B cell (primary cell): ENCODE measurements at regions not wholly inside any gene's neighbourhood (a gene's known extent, or its start where the extent isn't known, plus 50 kb on each side); places are given as distances from the start of the nearest gene placed in this dataset.

Source experiments
- ATAC-seq: fragments of 200-7000 bp; cut with Tn5 transposase; one replicate; pipeline ENCODE4 v1.10.0; 2021; ENCODE audit warnings: low read depth, mild to moderate bottlenecking, moderate number of reproducible peaks, moderate library complexity
- CTCF ChIA-PET: fragments of 350-600 bp; sonication (Branson Sonifier 250); formaldehyde crosslinking; loops from one replicate; lab custom pipeline; 2021; ENCODE audit warnings: antibody characterized with exemption, inconsistent platforms; lab: Charles Lee
- POLR2A ChIA-PET: fragments of 350-600 bp; sonication (Branson Sonifier 250); formaldehyde crosslinking; loops from one replicate; lab custom pipeline; 2021; ENCODE audit warnings: antibody characterized with exemption; lab: Charles Lee
- DNase-seq: peaks from one replicate; pipeline ENCODE4 v3.0.0; 2013
- H2AFZ ChIP-seq: 2 replicates; pipeline ENCODE4 v1.6.1; 2012; ENCODE audit warnings: mild to moderate bottlenecking, low read depth, low read length; ENCODE audit not compliant: insufficient read depth, poor library complexity, severe bottlenecking
- H3K27ac ChIP-seq, 2 donors: 1 replicate in 1 of 2; 2 replicates in 1 of 2; pipeline ENCODE4 v1.5.1; 2012 to 2013; ENCODE audit warnings: low read length in 2 of 2, mild to moderate bottlenecking in 2 of 2, moderate library complexity in 1 of 2
- H3K27me3 ChIP-seq, 4 experiments: fragments of 200-600 bp in 1 of 4; sonication (generic) in 1 of 4; replicated peaks in 1 of 4; 1 replicate in 2 of 4; 2 replicates in 2 of 4; pipeline versions ENCODE4 v1.6.1 to v1.7.0; 2013 to 2016; ENCODE audit warnings: low read length in 3 of 4, mild to moderate bottlenecking in 2 of 4, mixed read lengths in 1 of 4, moderate library complexity in 1 of 4; ENCODE audit not compliant: insufficient read depth in 4 of 4, control insufficient read depth in 3 of 4; ENCODE audit errors: control extremely low read depth in 1 of 4
- H3K36me3 ChIP-seq, 2 experiments: replicated peaks in 1 of 2; 1 replicate in 1 of 2; 2 replicates in 1 of 2; pipeline versions ENCODE4 v1.6.1 to v1.7.1; 2013; ENCODE audit warnings: low read length in 1 of 2; ENCODE audit not compliant: insufficient read depth in 2 of 2, control insufficient read depth in 1 of 2; ENCODE audit errors: control extremely low read depth in 1 of 2, extremely low read depth in 1 of 2
- H3K4me1 ChIP-seq, 2 donors: fragments of 200-600 bp in 1 of 2; sonication (generic) in 1 of 2; 1 replicate in 1 of 2; 2 replicates in 1 of 2; pipeline versions ENCODE4 v1.5.1 to v1.6.1; 2013 to 2017; ENCODE audit warnings: low read length in 2 of 2; ENCODE audit not compliant: control insufficient read depth in 2 of 2, insufficient read depth in 2 of 2
- H3K4me2 ChIP-seq: replicated peaks from 2 replicates; pipeline ENCODE3; 2012; ENCODE audit warnings: mild to moderate bottlenecking, low read depth, low read length; ENCODE audit not compliant: poor library complexity, severe bottlenecking
- H3K4me3 ChIP-seq, 5 experiments: fragments of 200-600 bp in 1 of 5; sonication (generic) in 1 of 5; 1 replicate in 3 of 5; 2 replicates in 2 of 5; pipeline versions ENCODE4 v1.5.1 to v1.7.0; 2011 to 2016; ENCODE audit warnings: low read length in 4 of 5, mild to moderate bottlenecking in 4 of 5, low read depth in 2 of 5, control low read depth in 1 of 5, moderate library complexity in 1 of 5; ENCODE audit not compliant: insufficient read depth in 1 of 5; ENCODE audit errors: control extremely low read depth in 1 of 5, extremely low read depth in 1 of 5
- H3K79me2 ChIP-seq: fragments of 200-600 bp; sonication (generic); one replicate; pipeline ENCODE4 v1.6.0; 2016; ENCODE audit warnings: low read length; ENCODE audit not compliant: control insufficient read depth, insufficient read depth
- H3K9ac ChIP-seq: fragments of 200-600 bp; sonication (generic); 2 replicates; pipeline ENCODE4 v1.6.1; 2017; ENCODE audit warnings: mild to moderate bottlenecking, low read length, moderate library complexity
- H3K9me3 ChIP-seq, 3 donors: one replicate each; pipeline versions ENCODE4 v1.6.1 to v1.7.1; 2013; ENCODE audit warnings: low read length in 2 of 3; ENCODE audit not compliant: control insufficient read depth in 2 of 3, insufficient read depth in 1 of 3; ENCODE audit errors: control extremely low read depth in 1 of 3
- H4K20me1 ChIP-seq: 2 replicates; pipeline ENCODE4 v1.6.0; 2012; ENCODE audit warnings: mild to moderate bottlenecking, low read length; ENCODE audit not compliant: insufficient read depth, control insufficient read depth, poor library complexity, severe bottlenecking
- H3K27ac Mint-ChIP-seq: one replicate; pipeline ENCODE4 v1.8.0; 2021; ENCODE audit warnings: mixed read lengths
- H3K27me3 Mint-ChIP-seq: one replicate; pipeline ENCODE4 v1.8.0; 2021; ENCODE audit warnings: mixed read lengths
- H3K4me1 Mint-ChIP-seq: one replicate; pipeline ENCODE4 v1.8.0; 2021; ENCODE audit warnings: mixed read lengths
- H3K4me3 Mint-ChIP-seq: one replicate; pipeline ENCODE4 v1.8.0; 2021; ENCODE audit warnings: mixed read lengths
- H3K9me3 Mint-ChIP-seq: one replicate; pipeline ENCODE4 v1.8.0; 2022; ENCODE audit warnings: mixed read lengths; ENCODE audit not compliant: insufficient read depth
- CTCF ChIP-seq: fragments of 200-600 bp; IDR thresholded peaks from one replicate; pipeline ENCODE4 v1.8.0; 2022; ENCODE audit warnings: antibody characterized with exemption, mild to moderate bottlenecking
- EZH2 ChIP-seq: IDR thresholded peaks from 2 replicates; pipeline ENCODE4 v1.6.1; 2012; ENCODE audit warnings: borderline replicate concordance, low read depth, mild to moderate bottlenecking, moderate library complexity, low read length; ENCODE audit not compliant: insufficient read depth, poor library complexity, severe bottlenecking
- WGBS: methylation state at CpG from one replicate; pipeline ENCODE4 v1.1.5; 2013; ENCODE audit warnings: missing lambda C conversion rate; ENCODE audit not compliant: insufficient coverage; 5-methylcytosine and 5-hydroxymethylcytosine counted together
- intact Hi-C: fragments of 100-400 bp; cut with micrococcal nuclease; formaldehyde crosslinking; loops from one replicate; pipeline ENCODE4 v1.10.0; 2022

DNA sequence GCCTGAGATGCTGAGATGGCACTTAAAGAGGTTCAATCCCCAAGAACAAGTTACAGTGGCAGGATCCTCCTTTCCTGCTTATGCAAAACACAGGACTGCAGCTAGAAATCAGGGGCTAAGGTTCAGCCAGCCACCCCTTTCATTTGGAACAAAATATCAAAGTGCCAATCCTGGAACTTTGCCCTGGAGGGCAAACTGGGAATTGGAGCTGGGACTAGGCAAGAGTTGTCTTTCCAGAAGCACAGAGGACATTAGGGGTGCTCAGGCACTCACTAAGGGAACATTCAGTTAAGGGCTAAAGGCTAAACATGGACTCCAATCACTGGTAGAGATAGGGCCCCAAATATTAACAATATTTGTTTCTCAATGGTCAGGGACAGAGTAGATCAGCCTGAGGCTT, 237.2 kb downstream of the EMP1 start:
- H3K4me3 ChIP-seq, result no peak overlapping the region
- H3K9me3 ChIP-seq, result no peaks in the 10 kb centered on the region
- DNase-seq (no peak), ATAC-seq (no peak)
- H3K4me1 ChIP-seq, result no peaks in the 10 kb centered on the region
- TF ChIP-seq CTCF, result no peak
- TF ChIP-seq EZH2, result no peak
- ChIA-PET CTCF (no interaction called here), POLR2A (no interaction called here)
- peaks cover 7% of the 10 kb centered on the region for H3K27me3 Mint-ChIP-seq
- H3K79me2 ChIP-seq, result no peaks in the 10 kb centered on the region
- H3K4me3 Mint-ChIP-seq, result no peak overlapping the region
- no peaks in the 10 kb centered on the region for H3K27me3 ChIP-seq
- H3K9ac ChIP-seq, result no peak overlapping the region
- H3K36me3 ChIP-seq, result no peaks in the 10 kb centered on the region
- no peak overlapping the region for H3K4me2 ChIP-seq
- no peaks in the 10 kb centered on the region for H3K9me3 Mint-ChIP-seq
- intact Hi-C loops, result no loop called here
- no peaks in the 10 kb centered on the region for H4K20me1 ChIP-seq
- no peak overlapping the region for H3K27ac Mint-ChIP-seq
- H2AFZ ChIP-seq, result no peak overlapping the region
- no peaks in the 10 kb centered on the region for H3K4me1 Mint-ChIP-seq
- no peak overlapping the region for H3K27ac ChIP-seq

- no peaks in the 10 kb centered on the region for H3K4me1 Mint-ChIP-seq
- H3K9ac ChIP-seq, result no peak overlapping the region
- H3K36me3 ChIP-seq, result no peaks in the 10 kb centered on the region
- intact Hi-C loops, result no loop called here
- TF ChIP-seq CTCF (no peak), EZH2 (no peak)
- no peak overlapping the region for H3K4me2 ChIP-seq
- DNase-seq, result no peak
- no peak overlapping the region for H3K27ac ChIP-seq
- ChIA-PET CTCF (no interaction called here), POLR2A (no interaction called here)
- no peaks in the 10 kb centered on the region for H3K9me3 Mint-ChIP-seq
- ATAC-seq, result no peak
- H3K4me3 ChIP-seq, result no peak overlapping the region
- no peaks in the 10 kb centered on the region for H3K4me1 ChIP-seq
- H3K79me2 ChIP-seq, result no peaks in the 10 kb centered on the region
- no peaks in the 10 kb centered on the region for H4K20me1 ChIP-seq
- peaks cover 0 to 7% (median 0%) of the 10 kb centered on the region in 3 donors for H3K9me3 ChIP-seq
- H3K27me3 Mint-ChIP-seq, result no peaks in the 10 kb centered on the region
- H3K27ac Mint-ChIP-seq, result no peak overlapping the region
- no CpG with 5 or more reads among the region's 1 CpG for WGBS
- no peak overlapping the region for H3K4me3 Mint-ChIP-seq
- H2AFZ ChIP-seq, result no peak overlapping the region
- no peaks in the 10 kb centered on the region for H3K27me3 ChIP-seq
Measured at GRCh38 chr12:13431041-13431440, 234.5 kb downstream of the EMP1 start.
